ENCODE measurements at regions not wholly inside any gene's neighbourhood (a gene's known extent, or its start where the extent isn't known, plus 50 kb on each side); places are given as distances from the start of the nearest gene placed in this dataset.
A peak's percentile ranks its signal among the peaks of the same experiment; 100 is the strongest.

DNA sequence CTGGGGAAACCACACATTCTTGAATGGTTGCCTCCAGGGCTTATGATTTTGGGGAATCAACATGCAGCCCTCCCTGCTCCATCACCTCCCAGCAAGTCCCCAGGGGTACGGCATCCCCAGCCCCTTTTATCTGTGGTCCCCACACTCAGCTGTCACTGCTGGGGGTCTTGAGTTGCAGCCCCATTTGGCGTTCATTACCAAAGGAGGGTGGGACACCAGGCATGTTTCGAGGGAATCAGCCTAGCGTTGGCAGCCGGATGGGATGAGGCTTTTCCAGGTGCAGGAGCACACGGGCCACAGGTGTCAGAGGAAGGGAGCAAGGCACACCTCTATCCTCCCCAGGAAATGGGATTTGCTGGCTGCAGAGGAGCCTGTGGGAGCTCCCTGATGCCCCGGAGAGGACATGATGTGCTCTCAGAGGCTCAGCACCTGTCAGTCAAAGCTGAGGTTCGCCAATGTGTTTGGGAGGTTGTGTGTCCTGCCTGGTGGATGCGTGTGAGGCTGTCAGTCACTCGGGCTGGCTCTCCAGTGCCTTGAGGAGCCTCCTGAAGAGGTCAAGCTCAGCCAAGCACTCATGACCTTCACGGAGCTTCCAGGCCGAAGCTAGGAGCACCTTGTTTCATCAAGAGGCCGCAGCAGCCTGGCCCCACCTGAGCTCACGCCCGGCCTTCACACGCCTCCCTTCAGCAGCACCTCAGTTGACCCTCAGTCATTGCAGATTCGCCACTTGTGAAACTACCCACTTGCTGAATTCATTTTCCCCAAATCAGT, 95.0 kb downstream of the ERMARD start:
- TF ChIP-seq EZH2phosphoT487 (IDR thresholded peaks at IDR 0.05; ENCODE audit: borderline replicate concordance, low read length), result no peak
- TF ChIP-seq, protein P1, sequence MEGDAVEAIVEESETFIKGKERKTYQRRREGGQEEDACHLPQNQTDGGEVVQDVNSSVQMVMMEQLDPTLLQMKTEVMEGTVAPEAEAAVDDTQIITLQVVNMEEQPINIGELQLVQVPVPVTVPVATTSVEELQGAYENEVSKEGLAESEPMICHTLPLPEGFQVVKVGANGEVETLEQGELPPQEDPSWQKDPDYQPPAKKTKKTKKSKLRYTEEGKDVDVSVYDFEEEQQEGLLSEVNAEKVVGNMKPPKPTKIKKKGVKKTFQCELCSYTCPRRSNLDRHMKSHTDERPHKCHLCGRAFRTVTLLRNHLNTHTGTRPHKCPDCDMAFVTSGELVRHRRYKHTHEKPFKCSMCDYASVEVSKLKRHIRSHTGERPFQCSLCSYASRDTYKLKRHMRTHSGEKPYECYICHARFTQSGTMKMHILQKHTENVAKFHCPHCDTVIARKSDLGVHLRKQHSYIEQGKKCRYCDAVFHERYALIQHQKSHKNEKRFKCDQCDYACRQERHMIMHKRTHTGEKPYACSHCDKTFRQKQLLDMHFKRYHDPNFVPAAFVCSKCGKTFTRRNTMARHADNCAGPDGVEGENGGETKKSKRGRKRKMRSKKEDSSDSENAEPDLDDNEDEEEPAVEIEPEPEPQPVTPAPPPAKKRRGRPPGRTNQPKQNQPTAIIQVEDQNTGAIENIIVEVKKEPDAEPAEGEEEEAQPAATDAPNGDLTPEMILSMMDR (IDR thresholded peaks at IDR 0.05; ENCODE audit: low read depth, low read length, poor library complexity, severe bottlenecking), result no peak
- Histone ChIP-seq H3K9me2 (replicated peaks; ENCODE audit: control insufficient read depth, low read length) (no peaks in the 10 kb centered on the region), H4K20me1 (ENCODE audit: control insufficient read depth, insufficient read depth, low read depth, low read length) (no peaks in the 10 kb centered on the region), H3K4me2 (ENCODE audit: low read length) (no peak overlapping the region), H3K9me3 (ENCODE audit: control insufficient read depth, insufficient read depth, low read length) (peaks cover 4% of the 10 kb centered on the region; the same call in 1 of the 2 replicates), H3F3A (ENCODE audit: control insufficient read depth, insufficient read depth) (no peaks in the 10 kb centered on the region), H3K36me3 (ENCODE audit: control insufficient read depth, low read length) (no peaks in the 10 kb centered on the region), H3K27me3 (ENCODE audit: control insufficient read depth, low read length) (peaks cover 6% of the 10 kb centered on the region; the same call in 1 of the 2 replicates), H3K79me2 (ENCODE audit: control insufficient read depth, low read length) (no peaks in the 10 kb centered on the region), H3K4me3 (ENCODE audit: low read length) (no peak overlapping the region), H3K4me1 (ENCODE audit: control insufficient read depth, low read length) (peaks cover 21% of the 10 kb centered on the region), H3K27ac (ENCODE audit: low read depth, low read length) (no peak overlapping the region)

DNA sequence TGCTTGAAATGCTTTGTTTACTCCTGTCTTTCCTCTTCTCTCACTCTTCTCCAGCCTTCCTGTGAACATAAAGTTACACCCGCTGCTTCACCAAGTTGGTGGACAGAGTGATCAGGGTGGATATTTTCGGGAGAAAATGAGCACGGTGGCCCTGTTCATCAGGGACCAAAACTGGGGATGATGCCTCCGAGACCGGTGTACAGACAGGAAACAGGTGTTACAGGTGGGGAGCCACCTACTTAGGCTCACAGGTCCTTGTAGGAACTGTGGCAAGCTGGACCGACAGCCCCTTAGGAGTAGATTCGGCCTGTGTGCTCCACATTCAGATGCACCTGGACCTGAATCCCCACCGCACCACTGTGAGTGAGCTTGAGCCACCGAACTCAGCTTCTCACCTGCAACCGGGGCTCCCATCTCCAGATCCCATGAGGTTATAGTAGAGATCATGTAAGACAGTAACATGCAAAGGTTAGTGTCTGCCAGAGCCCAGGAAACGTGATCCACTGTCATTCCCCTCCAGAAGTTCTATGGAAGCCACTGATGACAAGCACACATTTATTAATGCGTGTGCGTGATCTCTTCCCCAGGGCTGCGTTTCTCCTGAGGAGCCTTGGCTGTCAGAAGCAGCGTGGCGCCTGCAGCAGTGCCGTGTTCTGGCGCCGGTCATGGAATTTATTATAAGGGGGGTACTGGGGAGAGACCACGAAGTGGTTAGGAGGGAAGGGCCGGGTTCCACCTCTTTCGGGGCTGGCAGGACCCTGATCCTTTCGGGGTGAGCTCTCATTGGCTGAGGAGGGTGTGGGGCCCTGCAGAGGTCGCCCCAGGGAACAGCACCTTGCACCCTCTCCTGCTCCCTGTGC, 94.2 kb downstream of the ERMARD start:
- H3K36me3 ChIP-seq (ENCODE audit: control insufficient read depth, low read length), result no peaks in the 10 kb centered on the region
- 0 out of 2 replicates have a peak overlapping the region, but pooled peaks have one; percentile 17 for H3K4me3 ChIP-seq (ENCODE audit: low read length)
- TF ChIP-seq, protein P1 (IDR thresholded peaks at IDR 0.05; ENCODE audit: low read depth, low read length, poor library complexity, severe bottlenecking), result no peak
- TF ChIP-seq EZH2phosphoT487 (IDR thresholded peaks at IDR 0.05; ENCODE audit: borderline replicate concordance, low read length), result no peak
- H3K9me2 ChIP-seq (replicated peaks; ENCODE audit: control insufficient read depth, low read length), result no peaks in the 10 kb centered on the region
- H3K9me3 ChIP-seq (ENCODE audit: control insufficient read depth, insufficient read depth, low read length), result peaks cover 4% of the 10 kb centered on the region; the same call in 1 of the 2 replicates
- H3K4me1 ChIP-seq (ENCODE audit: control insufficient read depth, low read length), result peaks cover 21% of the 10 kb centered on the region
- no peaks in the 10 kb centered on the region for H3F3A ChIP-seq (ENCODE audit: control insufficient read depth, insufficient read depth)
- no peak overlapping the region for H3K27ac ChIP-seq (ENCODE audit: low read depth, low read length)
- no peak overlapping the region; the same call in 1 of the 2 replicates for H3K4me2 ChIP-seq (ENCODE audit: low read length)
- H3K79me2 ChIP-seq (ENCODE audit: control insufficient read depth, low read length), result no peaks in the 10 kb centered on the region
- H4K20me1 ChIP-seq (ENCODE audit: control insufficient read depth, insufficient read depth, low read depth, low read length), result no peaks in the 10 kb centered on the region
- peaks cover 6% of the 10 kb centered on the region; the same call in 1 of the 2 replicates for H3K27me3 ChIP-seq (ENCODE audit: control insufficient read depth, low read length)

DNA sequence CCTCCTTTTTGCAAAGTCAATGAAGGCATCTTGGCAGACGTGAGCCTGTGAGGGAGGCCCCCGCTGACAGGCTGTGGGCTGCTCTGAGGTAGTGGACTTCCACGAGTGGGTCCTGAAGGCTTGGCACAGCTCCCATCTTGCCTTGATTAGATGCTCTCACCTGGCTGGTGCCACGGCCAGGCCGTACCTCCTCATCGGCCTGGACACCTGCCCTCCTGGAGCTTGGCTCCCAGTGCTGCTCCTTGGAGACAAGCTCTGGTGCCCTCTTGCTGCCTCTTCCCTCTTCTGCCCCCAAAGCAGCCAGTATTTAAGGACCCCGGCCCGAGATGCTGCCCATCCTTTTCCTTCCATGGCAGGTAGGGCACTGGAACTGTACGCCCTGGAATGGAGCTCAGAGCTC, 93.5 kb downstream of the ERMARD start:
- TF ChIP-seq, protein P1 (IDR thresholded peaks at IDR 0.05; ENCODE audit: low read depth, low read length, poor library complexity, severe bottlenecking), result no peak
- TF ChIP-seq EZH2phosphoT487 (IDR thresholded peaks at IDR 0.05; ENCODE audit: borderline replicate concordance, low read length), result no peak
- Histone ChIP-seq H3F3A (ENCODE audit: control insufficient read depth, insufficient read depth) (no peaks in the 10 kb centered on the region), H3K4me2 (ENCODE audit: low read length) (peak overlapping the region; percentile 45), H3K36me3 (ENCODE audit: control insufficient read depth, low read length) (no peaks in the 10 kb centered on the region), H4K20me1 (ENCODE audit: control insufficient read depth, insufficient read depth, low read depth, low read length) (no peaks in the 10 kb centered on the region), H3K9me2 (replicated peaks; ENCODE audit: control insufficient read depth, low read length) (no peaks in the 10 kb centered on the region), H3K27me3 (ENCODE audit: control insufficient read depth, low read length) (peaks cover 6% of the 10 kb centered on the region; the same call in 1 of the 2 replicates), H3K4me3 (ENCODE audit: low read length) (0 out of 2 replicates have a peak overlapping the region, but pooled peaks have one; percentile 17), H3K9me3 (ENCODE audit: control insufficient read depth, insufficient read depth, low read length) (peaks cover 4% of the 10 kb centered on the region; the same call in 1 of the 2 replicates), H3K27ac (ENCODE audit: low read depth, low read length) (no peak overlapping the region), H3K79me2 (ENCODE audit: control insufficient read depth, low read length) (no peaks in the 10 kb centered on the region), H3K4me1 (ENCODE audit: control insufficient read depth, low read length) (peaks cover 21% of the 10 kb centered on the region)
